ENCODE measurements at regions not wholly inside any gene's neighbourhood (a gene's known extent, or its start where the extent isn't known, plus 50 kb on each side); places are given as distances from the start of the nearest gene placed in this dataset.

DNA sequence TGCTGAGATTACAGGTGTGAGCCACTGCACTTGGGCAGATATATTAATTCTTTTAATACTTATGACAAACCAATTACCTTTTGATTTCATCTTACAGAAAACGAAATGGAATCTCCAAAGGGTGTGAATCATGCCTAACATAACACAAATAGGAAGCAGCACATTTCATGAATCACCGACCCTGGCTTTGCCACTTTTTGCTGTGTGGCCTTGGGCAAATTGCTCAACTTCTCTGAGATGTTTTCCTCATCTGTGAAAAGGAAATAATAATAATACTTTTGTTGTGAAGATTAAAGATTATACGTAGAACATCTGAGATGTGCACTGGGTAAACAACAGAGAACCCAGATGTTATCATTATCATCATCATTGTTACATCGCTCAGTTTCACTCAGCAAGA is 50.7 kb upstream of the FREM1 start:
- TF ChIP-seq GATA2 (IDR thresholded peaks at IDR 0.05; ENCODE audit: low read depth, low read length) (no peak), GATA3 (IDR thresholded peaks at IDR 0.05; ENCODE audit: low read depth, low read length) (no peak)
